Muscle of leg (tissue), 3 donors: ENCODE measurements at regions not wholly inside any gene's neighbourhood (a gene's known extent, or its start where the extent isn't known, plus 50 kb on each side); places are given as distances from the start of the nearest gene placed in this dataset.

Experiments used
- DNase-seq: peaks from one replicate; pipeline ENCODE4 v3.0.0; 2013
- H3K27ac ChIP-seq: one replicate; pipeline ENCODE4 v1.5.1; 2013; ENCODE audit warnings: mild to moderate bottlenecking, low read length, control low read depth
- H3K27me3 ChIP-seq: one replicate; pipeline ENCODE4 v1.6.1; 2013; ENCODE audit warnings: low read length; ENCODE audit not compliant: control insufficient read depth, insufficient read depth
- H3K36me3 ChIP-seq: one replicate; pipeline ENCODE4 v1.6.1; 2013; ENCODE audit warnings: low read length; ENCODE audit not compliant: control insufficient read depth, insufficient read depth
- H3K4me1 ChIP-seq: one replicate; pipeline ENCODE4 v1.6.1; 2013; ENCODE audit warnings: low read length; ENCODE audit not compliant: control insufficient read depth, insufficient read depth
- H3K4me3 ChIP-seq: one replicate; pipeline ENCODE4 v1.5.1; 2013; ENCODE audit warnings: low read length, control low read depth
- H3K9me3 ChIP-seq: replicated peaks from 2 replicates; pipeline ENCODE4 v1.6.1; 2013; ENCODE audit warnings: low read depth, low read length; ENCODE audit not compliant: control insufficient read depth
- WGBS: methylation state at CpG from one replicate; pipeline ENCODE4 v1.1.5; 2013; ENCODE audit warnings: missing lambda C conversion rate; ENCODE audit not compliant: insufficient coverage; 5-methylcytosine and 5-hydroxymethylcytosine counted together

DNA sequence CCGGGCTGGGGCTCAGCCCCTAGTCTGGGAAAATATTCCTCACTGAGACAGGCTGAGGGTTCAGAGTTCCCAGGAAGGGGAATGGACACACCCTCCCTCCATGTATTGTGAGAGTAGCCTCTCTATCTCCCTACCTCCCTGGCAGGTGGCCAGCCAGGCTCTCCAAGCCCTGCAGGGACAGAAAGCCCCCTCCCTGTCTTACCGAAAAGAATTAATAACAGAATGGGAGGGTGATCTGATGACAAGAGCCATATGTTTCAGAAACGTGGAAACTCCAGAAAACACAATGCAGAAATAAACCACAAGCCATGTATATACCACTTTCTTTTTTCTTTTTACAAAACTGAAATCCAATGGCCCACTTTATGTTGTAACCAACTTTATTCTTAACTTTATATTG, 140.0 kb downstream of the CHST1 start:
- Histone ChIP-seq H3K27me3 (no peaks in the 10 kb centered on the region), H3K27ac (no peak overlapping the region), H3K9me3 (no peaks in the 10 kb centered on the region), H3K4me1 (peaks cover 6% of the 10 kb centered on the region), H3K4me3 (no peak overlapping the region), H3K36me3 (no peaks in the 10 kb centered on the region)
- DNase-seq: no peak
- no CpG with 5 or more reads among the region's 3 CpGs for WGBS

DNA sequence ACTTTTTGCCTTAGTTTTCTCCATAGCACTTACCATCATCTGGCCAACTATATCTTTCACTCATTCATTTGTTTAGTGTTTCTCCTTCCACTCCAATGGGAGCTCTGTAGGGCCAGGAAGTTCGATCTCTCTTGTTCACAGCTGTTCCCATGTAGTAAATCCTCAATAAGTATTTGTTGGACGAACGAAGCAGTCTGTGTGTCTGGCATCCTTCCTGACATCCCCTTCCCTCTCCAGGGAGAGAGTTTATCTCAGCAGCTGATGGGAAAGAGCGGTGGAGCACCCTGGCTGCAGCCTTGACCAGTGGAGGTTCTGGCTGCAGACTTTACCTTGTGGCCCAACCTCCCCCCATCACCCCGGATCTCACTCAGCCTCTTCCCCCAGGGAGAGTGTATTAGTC, 141.7 kb downstream of the CHST1 start:
- WGBS: no CpG with 5 or more reads among the region's 5 CpGs
- Histone ChIP-seq H3K4me1 (peaks cover 6% of the 10 kb centered on the region), H3K9me3 (no peaks in the 10 kb centered on the region), H3K4me3 (no peak overlapping the region), H3K36me3 (no peaks in the 10 kb centered on the region), H3K27me3 (no peaks in the 10 kb centered on the region), H3K27ac (no peak overlapping the region)
- DNase-seq: peak; percentile 78

DNA sequence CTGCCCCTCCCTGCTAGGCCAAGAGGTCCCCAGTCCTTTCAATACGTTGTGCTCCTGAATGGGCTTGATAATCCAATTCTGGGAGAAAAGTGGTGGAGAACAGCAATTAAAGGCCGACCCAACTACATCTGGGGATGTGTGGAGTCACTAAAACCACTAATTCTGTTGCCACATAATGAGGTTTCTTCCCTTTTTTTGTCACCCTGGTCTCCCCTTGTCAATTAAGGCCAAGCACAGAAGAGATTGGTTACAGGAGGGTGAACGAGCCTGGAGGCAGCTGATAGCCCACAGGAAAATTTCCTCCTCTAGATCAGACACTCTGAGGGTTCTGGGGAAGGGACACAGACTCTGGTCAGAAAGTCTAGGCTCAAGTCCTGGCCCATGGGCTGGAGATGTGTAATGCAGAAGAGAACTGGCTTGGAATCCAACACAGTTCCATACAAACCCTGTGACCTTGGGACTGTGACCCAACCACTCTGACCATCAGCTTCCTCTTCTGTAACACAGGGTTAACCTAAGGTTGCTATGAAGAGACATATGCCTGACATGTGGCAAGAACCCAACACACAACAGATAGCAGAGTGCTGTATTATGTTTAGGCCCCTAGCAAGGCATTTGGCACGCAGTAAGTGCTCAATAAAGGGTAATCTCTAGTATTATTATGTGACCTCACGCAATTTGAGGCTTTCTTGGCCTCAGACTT, 146.4 kb downstream of the CHST1 start:
- Histone ChIP-seq H3K27ac (no peak overlapping the region), H3K9me3 (no peaks in the 10 kb centered on the region), H3K4me3 (no peak overlapping the region), H3K4me1 (peaks cover 4% of the 10 kb centered on the region), H3K27me3 (no peaks in the 10 kb centered on the region), H3K36me3 (no peaks in the 10 kb centered on the region)
- 60% methylated on average over 1 of the region's 5 CpGs for WGBS
- no peak for DNase-seq

DNA sequence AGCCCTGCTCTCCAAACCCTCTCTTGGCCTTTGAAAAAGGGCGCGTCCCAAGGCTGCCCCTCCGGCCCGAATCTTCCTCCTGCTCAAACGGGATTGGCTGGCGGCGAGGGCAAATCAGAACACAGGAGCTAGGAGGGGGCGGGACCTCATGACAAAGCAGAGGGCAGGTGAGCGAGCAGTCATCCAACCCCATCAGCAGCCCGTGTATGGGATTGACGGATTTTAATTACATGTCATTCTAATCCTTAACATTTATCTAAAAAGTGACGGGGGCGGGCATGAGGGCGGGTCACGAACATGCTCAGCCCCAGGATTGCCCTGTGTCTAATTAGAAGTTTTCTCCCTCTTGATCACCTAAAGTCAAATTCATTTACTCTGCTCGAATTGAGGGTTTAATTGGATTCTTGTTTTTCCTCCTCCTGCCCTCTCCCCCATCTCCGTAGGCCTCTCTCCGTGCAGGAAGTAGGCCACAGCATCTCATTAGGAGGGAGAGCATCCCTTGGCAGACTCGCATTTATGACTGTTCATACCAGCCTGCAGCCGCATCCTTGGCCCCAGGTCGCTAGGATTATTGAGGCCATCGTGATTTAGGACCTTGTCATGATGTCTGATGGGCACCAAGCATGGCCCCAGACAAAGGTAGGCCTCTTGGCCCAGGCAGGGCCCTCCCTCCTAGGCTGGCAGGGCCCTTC, 147.1 kb downstream of the CHST1 start:
- no peak for DNase-seq
- Histone ChIP-seq H3K9me3 (no peaks in the 10 kb centered on the region), H3K4me1 (peaks cover 2% of the 10 kb centered on the region), H3K36me3 (no peaks in the 10 kb centered on the region), H3K27ac (no peak overlapping the region), H3K27me3 (no peaks in the 10 kb centered on the region), H3K4me3 (no peak overlapping the region)
- WGBS: 78% methylated on average over 16 of the region's 22 CpGs

DNA sequence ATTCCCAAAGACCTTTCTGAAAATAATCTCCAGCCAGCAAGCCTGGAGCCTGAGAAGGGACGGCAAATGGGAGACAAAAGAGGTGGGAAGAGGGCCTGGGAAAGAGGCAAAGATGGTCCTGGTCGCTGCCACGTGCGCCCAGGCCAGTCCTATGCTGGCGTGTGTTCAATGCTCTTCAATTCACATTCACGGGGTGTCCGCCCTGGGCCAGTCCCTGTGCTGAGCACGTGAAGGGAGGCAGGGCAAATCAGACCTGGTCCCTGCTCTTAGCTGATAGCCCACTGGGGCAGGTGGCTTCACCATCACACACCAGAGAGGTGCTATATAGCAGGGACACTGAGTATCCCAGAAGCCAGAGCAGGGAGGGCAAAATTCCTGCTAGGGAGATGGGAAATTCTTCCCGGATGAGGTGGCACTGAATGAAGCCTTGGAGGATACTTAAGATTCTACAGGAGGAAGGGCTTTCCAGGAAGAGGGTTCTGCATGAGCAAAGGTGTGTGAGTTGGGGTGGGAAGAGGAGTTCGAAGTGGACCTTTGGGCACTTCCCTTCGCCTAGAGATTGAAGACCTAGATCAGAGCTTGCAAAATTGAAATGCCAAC, 148.2 kb downstream of the CHST1 start:
- no peaks in the 10 kb centered on the region for H3K36me3 ChIP-seq
- H3K9me3 ChIP-seq: no peaks in the 10 kb centered on the region
- WGBS: 92% methylated on average over 9 of the region's 11 CpGs
- no peak overlapping the region for H3K27ac ChIP-seq
- no peaks in the 10 kb centered on the region for H3K4me1 ChIP-seq
- H3K27me3 ChIP-seq: no peaks in the 10 kb centered on the region
- H3K4me3 ChIP-seq: no peak overlapping the region
- no peak for DNase-seq

DNA sequence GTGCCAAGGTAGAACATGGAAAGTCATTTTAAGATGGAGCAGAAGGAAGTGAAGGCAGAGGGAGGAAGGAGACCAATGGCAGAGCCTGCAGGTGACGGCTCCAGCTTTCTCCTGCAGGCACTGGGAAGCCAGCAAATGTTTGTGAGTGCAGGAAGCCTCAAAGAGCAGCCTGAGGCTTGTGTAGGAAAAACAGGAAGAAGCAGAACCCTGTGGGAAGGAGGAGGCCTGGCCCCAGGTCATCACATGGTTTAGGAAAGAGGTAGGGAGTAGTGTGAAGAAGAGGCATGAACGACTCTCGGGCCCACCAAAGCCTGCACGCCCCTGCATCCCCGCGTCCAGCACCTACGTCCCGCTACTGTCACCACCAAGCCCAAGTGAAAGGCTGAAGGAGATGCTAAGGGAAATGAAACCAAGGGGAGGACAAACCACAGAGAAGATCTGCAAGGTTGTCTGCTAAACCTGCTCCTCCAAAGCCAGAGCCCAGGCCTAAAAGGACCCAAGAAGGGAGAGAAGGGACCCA, 151.5 kb downstream of the CHST1 start:
- no peaks in the 10 kb centered on the region for H3K27me3 ChIP-seq
- no peak overlapping the region for H3K4me3 ChIP-seq
- H3K27ac ChIP-seq: no peak overlapping the region
- WGBS: 89% methylated on average over 8 of the region's 8 CpGs
- H3K36me3 ChIP-seq: no peaks in the 10 kb centered on the region
- H3K9me3 ChIP-seq: no peaks in the 10 kb centered on the region
- no peaks in the 10 kb centered on the region for H3K4me1 ChIP-seq
- DNase-seq: no peak

DNA sequence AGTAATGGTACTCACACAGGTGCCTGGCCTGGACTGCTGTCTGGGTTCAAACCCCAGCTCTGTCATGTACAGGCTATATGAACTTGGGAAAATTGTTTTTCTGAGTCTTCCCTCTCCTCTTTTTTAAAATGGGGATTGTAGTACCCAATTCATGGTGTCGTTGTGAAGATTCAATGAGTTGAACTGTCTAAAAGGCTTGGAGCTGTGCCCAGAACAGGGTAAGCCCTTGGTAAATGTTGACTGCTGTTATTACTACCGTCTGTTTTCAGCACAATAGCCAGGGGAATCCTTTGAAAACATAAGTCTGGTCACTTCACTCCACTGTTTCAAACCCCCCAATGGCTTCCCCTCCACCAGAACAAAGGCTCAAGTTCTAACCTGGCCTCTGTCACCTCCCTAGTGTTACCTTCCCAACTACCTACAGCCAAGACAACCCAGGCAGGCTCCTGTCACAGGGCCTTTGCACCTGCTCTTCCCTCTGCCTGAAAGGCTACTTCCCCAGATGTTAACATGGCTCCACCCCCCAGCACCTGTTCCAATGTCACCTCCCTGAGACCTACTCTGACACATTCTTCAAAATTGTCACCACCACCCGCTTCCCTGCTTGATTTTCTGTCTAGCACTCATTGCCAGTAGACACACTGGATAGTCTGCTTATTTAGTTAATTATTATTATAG, 152.8 kb downstream of the CHST1 start:
- Histone ChIP-seq H3K4me1 (no peaks in the 10 kb centered on the region), H3K36me3 (no peaks in the 10 kb centered on the region), H3K27me3 (no peaks in the 10 kb centered on the region), H3K27ac (no peak overlapping the region), H3K4me3 (no peak overlapping the region), H3K9me3 (no peaks in the 10 kb centered on the region)
- 13% methylated on average over 1 of the region's 3 CpGs for WGBS
- no peak for DNase-seq

DNA sequence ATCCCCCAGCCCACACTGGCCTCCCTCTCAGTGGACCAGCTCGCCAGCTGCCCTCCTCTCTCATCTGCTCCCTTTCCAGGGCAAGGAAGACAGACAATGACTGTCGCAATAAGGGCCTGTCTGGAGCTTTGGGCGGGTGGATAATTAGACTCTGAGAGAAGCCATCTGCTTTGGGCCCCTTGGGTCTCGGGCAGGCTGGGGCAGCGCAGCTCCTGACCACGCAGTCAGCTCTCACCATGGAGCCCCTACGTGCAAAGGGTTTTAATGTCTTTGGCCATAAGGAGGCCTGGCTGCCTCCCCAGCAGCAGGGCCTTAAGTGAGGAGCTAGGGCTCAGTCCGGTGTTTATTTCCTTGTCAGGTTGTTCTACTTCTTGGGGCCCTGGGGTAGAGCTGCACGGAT, 153.9 kb downstream of the CHST1 start:
- DNase-seq: no peak
- Histone ChIP-seq H3K9me3 (no peaks in the 10 kb centered on the region), H3K4me1 (no peaks in the 10 kb centered on the region), H3K4me3 (no peak overlapping the region), H3K27me3 (no peaks in the 10 kb centered on the region), H3K27ac (no peak overlapping the region), H3K36me3 (no peaks in the 10 kb centered on the region)
- WGBS: 52% methylated on average over 9 of the region's 9 CpGs

DNA sequence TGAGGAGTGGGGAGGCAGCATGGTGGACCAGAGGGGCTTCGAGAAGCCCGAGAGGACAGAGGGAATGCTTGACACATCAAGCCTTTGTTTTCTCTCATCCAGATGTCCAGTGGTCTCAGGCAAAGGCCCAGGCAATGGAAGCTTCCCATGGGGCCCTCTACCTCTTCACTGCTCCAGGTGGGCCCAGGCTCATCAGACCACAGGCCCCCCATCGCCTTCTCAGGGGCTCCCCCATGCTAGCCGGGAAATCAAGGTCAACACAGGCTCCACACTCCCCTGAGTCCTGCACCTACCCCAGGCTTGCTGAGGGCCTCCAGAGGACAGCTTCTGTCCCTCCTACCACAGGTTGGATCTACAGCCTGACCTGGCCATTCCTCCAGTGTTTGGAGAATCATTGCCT, 157.5 kb downstream of the CHST1 start:
- WGBS: 88% methylated on average over 4 of the region's 4 CpGs
- DNase-seq: no peak
- no peaks in the 10 kb centered on the region for H3K27me3 ChIP-seq
- H3K27ac ChIP-seq: no peak overlapping the region
- H3K36me3 ChIP-seq: no peaks in the 10 kb centered on the region
- H3K4me1 ChIP-seq: no peaks in the 10 kb centered on the region
- H3K4me3 ChIP-seq: no peak overlapping the region
- H3K9me3 ChIP-seq: no peaks in the 10 kb centered on the region

DNA sequence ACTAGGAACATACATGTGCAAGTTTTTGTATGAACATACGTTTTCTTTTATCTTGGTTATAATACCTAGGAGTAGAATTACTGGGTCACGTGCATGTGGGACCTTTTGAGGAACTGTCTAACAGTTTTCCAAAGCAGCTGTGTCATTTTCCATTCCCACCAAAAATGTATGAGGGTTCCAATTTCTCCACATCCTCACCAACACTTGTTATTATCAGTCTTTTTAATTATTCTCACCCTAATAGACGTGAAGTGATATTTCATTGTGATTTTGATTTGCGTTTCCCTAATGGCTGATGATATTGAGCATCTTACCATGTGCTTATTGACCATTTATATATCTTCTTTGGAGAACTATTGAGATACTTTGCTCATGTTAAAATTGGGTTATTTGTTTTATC, 162.1 kb downstream of the CHST1 start:
- H3K27ac ChIP-seq: no peak overlapping the region
- H3K36me3 ChIP-seq: no peaks in the 10 kb centered on the region
- WGBS: no CpG with 5 or more reads among the region's 4 CpGs
- H3K9me3 ChIP-seq: no peaks in the 10 kb centered on the region
- no peak overlapping the region for H3K4me3 ChIP-seq
- no peak for DNase-seq
- H3K4me1 ChIP-seq: peaks cover 17% of the 10 kb centered on the region
- H3K27me3 ChIP-seq: no peaks in the 10 kb centered on the region
